ENCODE measurements at regions not wholly inside any gene's neighbourhood (a gene's known extent, or its start where the extent isn't known, plus 50 kb on each side); places are given as distances from the start of the nearest gene placed in this dataset.

DNA sequence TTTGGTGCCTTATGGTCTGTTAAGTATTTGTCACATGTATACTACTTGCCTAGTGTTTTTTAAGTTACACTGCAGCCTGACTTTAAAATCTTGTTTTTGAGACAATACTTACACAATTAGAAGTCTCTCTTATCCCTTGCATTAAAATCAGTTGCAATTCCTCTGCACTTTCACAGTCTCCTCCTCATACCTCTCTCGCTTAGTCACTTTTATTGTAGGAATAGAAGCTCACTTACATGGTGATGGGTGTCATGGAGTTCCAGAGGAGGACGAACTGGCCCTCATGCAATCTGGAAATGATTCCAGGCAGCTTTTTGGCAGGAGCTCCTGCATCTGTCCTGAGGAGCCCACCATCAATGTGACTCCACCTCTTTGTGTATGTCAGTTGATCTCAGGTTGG is 238.4 kb upstream of the TBC1D5 start:
- Histone ChIP-seq H3K36me3 (ENCODE audit: insufficient read depth) (no peaks in the 10 kb centered on the region), H3K4me3 (no peak overlapping the region), H3F3A (replicated peaks; ENCODE audit: low read depth) (no peaks in the 10 kb centered on the region), H3K79me2 (replicated peaks; ENCODE audit: insufficient read depth) (no peaks in the 10 kb centered on the region), H2AFZ (no peak overlapping the region), H3K4me2 (no peak overlapping the region), H3K4me1 (ENCODE audit: insufficient read depth) (no peaks in the 10 kb centered on the region), H3K27ac (ENCODE audit: low read depth) (no peak overlapping the region), H3K27me3 (ENCODE audit: insufficient read depth) (no peaks in the 10 kb centered on the region), H3K9me2 (ENCODE audit: insufficient read depth) (no peaks in the 10 kb centered on the region), H4K20me1 (replicated peaks; ENCODE audit: insufficient read depth) (no peaks in the 10 kb centered on the region)
- no peak for TF ChIP-seq ZNF114 (CRISPR knock-in tag; IDR thresholded peaks at IDR 0.05)
- TF ChIP-seq, protein P1, sequence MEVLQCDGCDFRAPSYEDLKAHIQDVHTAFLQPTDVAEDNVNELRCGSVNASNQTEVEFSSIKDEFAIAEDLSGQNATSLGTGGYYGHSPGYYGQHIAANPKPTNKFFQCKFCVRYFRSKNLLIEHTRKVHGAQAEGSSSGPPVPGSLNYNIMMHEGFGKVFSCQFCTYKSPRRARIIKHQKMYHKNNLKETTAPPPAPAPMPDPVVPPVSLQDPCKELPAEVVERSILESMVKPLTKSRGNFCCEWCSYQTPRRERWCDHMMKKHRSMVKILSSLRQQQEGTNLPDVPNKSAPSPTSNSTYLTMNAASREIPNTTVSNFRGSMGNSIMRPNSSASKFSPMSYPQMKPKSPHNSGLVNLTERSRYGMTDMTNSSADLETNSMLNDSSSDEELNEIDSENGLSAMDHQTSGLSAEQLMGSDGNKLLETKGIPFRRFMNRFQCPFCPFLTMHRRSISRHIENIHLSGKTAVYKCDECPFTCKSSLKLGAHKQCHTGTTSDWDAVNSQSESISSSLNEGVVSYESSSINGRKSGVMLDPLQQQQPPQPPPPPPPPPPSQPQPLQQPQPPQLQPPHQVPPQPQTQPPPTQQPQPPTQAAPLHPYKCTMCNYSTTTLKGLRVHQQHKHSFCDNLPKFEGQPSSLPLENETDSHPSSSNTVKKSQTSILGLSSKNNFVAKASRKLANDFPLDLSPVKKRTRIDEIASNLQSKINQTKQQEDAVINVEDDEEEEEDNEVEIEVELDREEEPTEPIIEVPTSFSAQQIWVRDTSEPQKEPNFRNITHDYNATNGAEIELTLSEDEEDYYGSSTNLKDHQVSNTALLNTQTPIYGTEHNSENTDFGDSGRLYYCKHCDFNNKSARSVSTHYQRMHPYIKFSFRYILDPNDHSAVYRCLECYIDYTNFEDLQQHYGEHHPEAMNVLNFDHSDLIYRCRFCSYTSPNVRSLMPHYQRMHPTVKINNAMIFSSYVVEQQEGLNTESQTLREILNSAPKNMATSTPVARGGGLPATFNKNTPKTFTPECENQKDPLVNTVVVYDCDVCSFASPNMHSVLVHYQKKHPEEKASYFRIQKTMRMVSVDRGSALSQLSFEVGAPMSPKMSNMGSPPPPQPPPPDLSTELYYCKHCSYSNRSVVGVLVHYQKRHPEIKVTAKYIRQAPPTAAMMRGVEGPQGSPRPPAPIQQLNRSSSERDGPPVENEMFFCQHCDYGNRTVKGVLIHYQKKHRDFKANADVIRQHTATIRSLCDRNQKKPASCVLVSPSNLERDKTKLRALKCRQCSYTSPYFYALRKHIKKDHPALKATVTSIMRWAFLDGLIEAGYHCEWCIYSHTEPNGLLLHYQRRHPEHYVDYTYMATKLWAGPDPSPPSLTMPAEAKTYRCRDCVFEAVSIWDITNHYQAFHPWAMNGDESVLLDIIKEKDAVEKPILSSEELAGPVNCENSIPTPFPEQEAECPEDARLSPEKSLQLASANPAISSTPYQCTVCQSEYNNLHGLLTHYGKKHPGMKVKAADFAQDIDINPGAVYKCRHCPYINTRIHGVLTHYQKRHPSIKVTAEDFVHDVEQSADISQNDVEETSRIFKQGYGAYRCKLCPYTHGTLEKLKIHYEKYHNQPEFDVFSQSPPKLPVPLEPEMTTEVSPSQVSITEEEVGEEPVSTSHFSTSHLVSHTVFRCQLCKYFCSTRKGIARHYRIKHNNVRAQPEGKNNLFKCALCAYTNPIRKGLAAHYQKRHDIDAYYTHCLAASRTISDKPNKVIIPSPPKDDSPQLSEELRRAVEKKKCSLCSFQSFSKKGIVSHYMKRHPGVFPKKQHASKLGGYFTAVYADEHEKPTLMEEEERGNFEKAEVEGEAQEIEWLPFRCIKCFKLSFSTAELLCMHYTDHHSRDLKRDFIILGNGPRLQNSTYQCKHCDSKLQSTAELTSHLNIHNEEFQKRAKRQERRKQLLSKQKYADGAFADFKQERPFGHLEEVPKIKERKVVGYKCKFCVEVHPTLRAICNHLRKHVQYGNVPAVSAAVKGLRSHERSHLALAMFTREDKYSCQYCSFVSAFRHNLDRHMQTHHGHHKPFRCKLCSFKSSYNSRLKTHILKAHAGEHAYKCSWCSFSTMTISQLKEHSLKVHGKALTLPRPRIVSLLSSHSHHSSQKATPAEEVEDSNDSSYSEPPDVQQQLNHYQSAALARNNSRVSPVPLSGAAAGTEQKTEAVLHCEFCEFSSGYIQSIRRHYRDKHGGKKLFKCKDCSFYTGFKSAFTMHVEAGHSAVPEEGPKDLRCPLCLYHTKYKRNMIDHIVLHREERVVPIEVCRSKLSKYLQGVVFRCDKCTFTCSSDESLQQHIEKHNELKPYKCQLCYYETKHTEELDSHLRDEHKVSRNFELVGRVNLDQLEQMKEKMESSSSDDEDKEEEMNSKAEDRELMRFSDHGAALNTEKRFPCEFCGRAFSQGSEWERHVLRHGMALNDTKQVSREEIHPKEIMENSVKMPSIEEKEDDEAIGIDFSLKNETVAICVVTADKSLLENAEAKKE (CRISPR knock-in tag; IDR thresholded peaks at IDR 0.05): no peak
- TF ChIP-seq EZH2 (IDR thresholded peaks at IDR 0.05; ENCODE audit: low read depth, unreplicated experiment): no peak
- TF ChIP-seq STAT1 (IDR thresholded peaks at IDR 0.05; ENCODE audit: unreplicated experiment): no peak
- no peak for TF ChIP-seq EZH2phosphoT487 (IDR thresholded peaks at IDR 0.05; ENCODE audit: unreplicated experiment)
- no peak for TF ChIP-seq CREB1 (CRISPR knock-in tag; IDR thresholded peaks at IDR 0.05; ENCODE audit: low read depth)
- TF ChIP-seq NANOG (IDR thresholded peaks at IDR 0.05; ENCODE audit: borderline replicate concordance): no peak
- TF ChIP-seq JUNB (IDR thresholded peaks at IDR 0.05; ENCODE audit: unreplicated experiment): no peak
- TF ChIP-seq POLR2AphosphoS5 (IDR thresholded peaks at IDR 0.05; ENCODE audit: low read depth): no peak
- no peak for TF ChIP-seq ZNF331 (CRISPR knock-in tag; IDR thresholded peaks at IDR 0.05; ENCODE audit: low read depth)
- TF ChIP-seq, protein P2, sequence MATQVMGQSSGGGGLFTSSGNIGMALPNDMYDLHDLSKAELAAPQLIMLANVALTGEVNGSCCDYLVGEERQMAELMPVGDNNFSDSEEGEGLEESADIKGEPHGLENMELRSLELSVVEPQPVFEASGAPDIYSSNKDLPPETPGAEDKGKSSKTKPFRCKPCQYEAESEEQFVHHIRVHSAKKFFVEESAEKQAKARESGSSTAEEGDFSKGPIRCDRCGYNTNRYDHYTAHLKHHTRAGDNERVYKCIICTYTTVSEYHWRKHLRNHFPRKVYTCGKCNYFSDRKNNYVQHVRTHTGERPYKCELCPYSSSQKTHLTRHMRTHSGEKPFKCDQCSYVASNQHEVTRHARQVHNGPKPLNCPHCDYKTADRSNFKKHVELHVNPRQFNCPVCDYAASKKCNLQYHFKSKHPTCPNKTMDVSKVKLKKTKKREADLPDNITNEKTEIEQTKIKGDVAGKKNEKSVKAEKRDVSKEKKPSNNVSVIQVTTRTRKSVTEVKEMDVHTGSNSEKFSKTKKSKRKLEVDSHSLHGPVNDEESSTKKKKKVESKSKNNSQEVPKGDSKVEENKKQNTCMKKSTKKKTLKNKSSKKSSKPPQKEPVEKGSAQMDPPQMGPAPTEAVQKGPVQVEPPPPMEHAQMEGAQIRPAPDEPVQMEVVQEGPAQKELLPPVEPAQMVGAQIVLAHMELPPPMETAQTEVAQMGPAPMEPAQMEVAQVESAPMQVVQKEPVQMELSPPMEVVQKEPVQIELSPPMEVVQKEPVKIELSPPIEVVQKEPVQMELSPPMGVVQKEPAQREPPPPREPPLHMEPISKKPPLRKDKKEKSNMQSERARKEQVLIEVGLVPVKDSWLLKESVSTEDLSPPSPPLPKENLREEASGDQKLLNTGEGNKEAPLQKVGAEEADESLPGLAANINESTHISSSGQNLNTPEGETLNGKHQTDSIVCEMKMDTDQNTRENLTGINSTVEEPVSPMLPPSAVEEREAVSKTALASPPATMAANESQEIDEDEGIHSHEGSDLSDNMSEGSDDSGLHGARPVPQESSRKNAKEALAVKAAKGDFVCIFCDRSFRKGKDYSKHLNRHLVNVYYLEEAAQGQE (IDR thresholded peaks at IDR 0.05; ENCODE audit: unreplicated experiment): no peak
- TF ChIP-seq, protein P3, sequence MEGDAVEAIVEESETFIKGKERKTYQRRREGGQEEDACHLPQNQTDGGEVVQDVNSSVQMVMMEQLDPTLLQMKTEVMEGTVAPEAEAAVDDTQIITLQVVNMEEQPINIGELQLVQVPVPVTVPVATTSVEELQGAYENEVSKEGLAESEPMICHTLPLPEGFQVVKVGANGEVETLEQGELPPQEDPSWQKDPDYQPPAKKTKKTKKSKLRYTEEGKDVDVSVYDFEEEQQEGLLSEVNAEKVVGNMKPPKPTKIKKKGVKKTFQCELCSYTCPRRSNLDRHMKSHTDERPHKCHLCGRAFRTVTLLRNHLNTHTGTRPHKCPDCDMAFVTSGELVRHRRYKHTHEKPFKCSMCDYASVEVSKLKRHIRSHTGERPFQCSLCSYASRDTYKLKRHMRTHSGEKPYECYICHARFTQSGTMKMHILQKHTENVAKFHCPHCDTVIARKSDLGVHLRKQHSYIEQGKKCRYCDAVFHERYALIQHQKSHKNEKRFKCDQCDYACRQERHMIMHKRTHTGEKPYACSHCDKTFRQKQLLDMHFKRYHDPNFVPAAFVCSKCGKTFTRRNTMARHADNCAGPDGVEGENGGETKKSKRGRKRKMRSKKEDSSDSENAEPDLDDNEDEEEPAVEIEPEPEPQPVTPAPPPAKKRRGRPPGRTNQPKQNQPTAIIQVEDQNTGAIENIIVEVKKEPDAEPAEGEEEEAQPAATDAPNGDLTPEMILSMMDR (conservative IDR thresholded peaks at IDR 0.05; ENCODE audit: low read depth in 2 of 2): no peak
- TF ChIP-seq, protein P4, sequence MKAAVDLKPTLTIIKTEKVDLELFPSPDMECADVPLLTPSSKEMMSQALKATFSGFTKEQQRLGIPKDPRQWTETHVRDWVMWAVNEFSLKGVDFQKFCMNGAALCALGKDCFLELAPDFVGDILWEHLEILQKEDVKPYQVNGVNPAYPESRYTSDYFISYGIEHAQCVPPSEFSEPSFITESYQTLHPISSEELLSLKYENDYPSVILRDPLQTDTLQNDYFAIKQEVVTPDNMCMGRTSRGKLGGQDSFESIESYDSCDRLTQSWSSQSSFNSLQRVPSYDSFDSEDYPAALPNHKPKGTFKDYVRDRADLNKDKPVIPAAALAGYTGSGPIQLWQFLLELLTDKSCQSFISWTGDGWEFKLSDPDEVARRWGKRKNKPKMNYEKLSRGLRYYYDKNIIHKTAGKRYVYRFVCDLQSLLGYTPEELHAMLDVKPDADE (IDR thresholded peaks at IDR 0.05): no peak
- ATAC-seq (no peak), DNase-seq (ENCODE audit: low spot score) (no peak)
- H3K27ac Mint-ChIP-seq: no peak overlapping the region
- no peaks in the 10 kb centered on the region for H3K9me3 Mint-ChIP-seq
- H3K4me3 Mint-ChIP-seq: no peak overlapping the region
- no peaks in the 10 kb centered on the region for H3K27me3 Mint-ChIP-seq (ENCODE audit: insufficient read depth, low read depth, poor library complexity)
- H3K36me3 Mint-ChIP-seq (ENCODE audit: low read depth): no peaks in the 10 kb centered on the region
- H3K4me1 Mint-ChIP-seq: no peaks in the 10 kb centered on the region
